GM12872 (cell line): ENCODE measurements at regions not wholly inside any gene's neighbourhood (a gene's known extent, or its start where the extent isn't known, plus 50 kb on each side); places are given as distances from the start of the nearest gene placed in this dataset.

Source experiments
- CTCF ChIP-seq: IDR thresholded peaks from 3 replicates; pipeline ENCODE4 v1.5.1; 2011; ENCODE audit warnings: low read depth, mild to moderate bottlenecking, low read length, moderate library complexity; ENCODE audit not compliant: insufficient read depth

- TF ChIP-seq CTCF = no peak
These were observed 138.4 kb upstream of the IPO9 start for GRCh38 chr1:201690528-201690927.

GRCh38 chr1:201691716-201692554 is 137.0 kb upstream of the IPO9 start:
- TF ChIP-seq CTCF = no peak

- TF ChIP-seq CTCF = no peak
These were observed 136.2 kb upstream of the IPO9 start for GRCh38 chr1:201692555-201693394.

- TF ChIP-seq CTCF = no peak
These were observed 134.9 kb upstream of the IPO9 start for GRCh38 chr1:201693890-201694607.

GRCh38 chr1:201694608-201695335 is 134.2 kb upstream of the IPO9 start:
- no peak for TF ChIP-seq CTCF

GRCh38 chr1:201695607-201696006 is 133.3 kb upstream of the IPO9 start:
- no peak for TF ChIP-seq CTCF
